OCI-LY3 (cell line): ENCODE measurements at regions not wholly inside any gene's neighbourhood (a gene's known extent, or its start where the extent isn't known, plus 50 kb on each side); places are given as distances from the start of the nearest gene placed in this dataset.
"Not testable (repeated sequence)": the region's sequence is repeated elsewhere in the genome, so short reads cannot be mapped to it uniquely, and the experiment has no call there.

Experiments used
- H2AFZ ChIP-seq: fragments of 200-600, 300-600 bp; shearing (Covaris generic); 2 replicates; pipeline ENCODE4 v1.6.0; 2014; ENCODE audit warnings: antibody characterized with exemption, low read depth, low read length
- H3K27ac ChIP-seq: fragments of 200-600, 300-600 bp; sonication (generic); 2 replicates; pipeline ENCODE4 v1.5.1; 2014; ENCODE audit warnings: mild to moderate bottlenecking, low read length, moderate library complexity, mixed read lengths
- H3K27me3 ChIP-seq: fragments of 200-600, 300-600 bp; sonication (generic); 2 replicates; pipeline ENCODE4 v1.6.1; 2014; ENCODE audit warnings: low read depth, low read length, mixed read lengths
- H3K36me3 ChIP-seq: fragments of 200-600, 300-600 bp; sonication (generic); replicated peaks from 2 replicates; pipeline ENCODE3; 2014; ENCODE audit warnings: low read depth, low read length, mixed read lengths
- H3K4me1 ChIP-seq: fragments of 300-600, 200-600 bp; sonication (generic); 2 replicates; pipeline ENCODE4 v1.6.1; 2014; ENCODE audit warnings: low read length, mixed read lengths
- H3K4me2 ChIP-seq: fragments of 200-600, 300-600 bp; sonication (generic); 2 replicates; pipeline ENCODE4 v1.6.1; 2014; ENCODE audit warnings: low read length, mixed read lengths
- H3K4me3 ChIP-seq: fragments of 300-600, 200-600 bp; sonication (generic); 2 replicates; pipeline ENCODE4 v1.5.1; 2014; ENCODE audit warnings: antibody characterized with exemption, mild to moderate bottlenecking, low read length, moderate library complexity
- H3K79me2 ChIP-seq: fragments of 300-600, 200-600 bp; shearing (Covaris generic); 2 replicates; pipeline ENCODE4 v1.6.1; 2014; ENCODE audit warnings: mild to moderate bottlenecking, low read length, mixed read lengths
- H3K9ac ChIP-seq: fragments of 300-600, 200-600 bp; shearing (Covaris generic); 2 replicates; pipeline ENCODE4 v1.6.0; 2014; ENCODE audit warnings: mild to moderate bottlenecking, low read length, moderate library complexity
- H3K9me3 ChIP-seq: fragments of 200-600, 300-600 bp; shearing (Covaris generic); 2 replicates; pipeline ENCODE4 v1.6.1; 2014; ENCODE audit warnings: low read length, mixed read lengths; ENCODE audit not compliant: insufficient read depth
- H4K20me1 ChIP-seq: fragments of 200-600, 300-600 bp; sonication (generic); 2 replicates; pipeline ENCODE4 v1.6.1; 2016; ENCODE audit warnings: low read length, mixed read lengths; ENCODE audit not compliant: insufficient read depth
- EZH2phosphoT487 ChIP-seq: fragments of 200-600 bp; shearing (Covaris generic); IDR thresholded peaks from 2 replicates; pipeline ENCODE4 v1.6.1; 2018; ENCODE audit warnings: antibody characterized with exemption, mixed run types, low read depth
- TF ChIP-seq, protein P1 (sequence below): fragments of 200-600, 300-600 bp; sonication (generic); IDR thresholded peaks from 2 replicates; pipeline ENCODE4 v1.5.1; 2014; ENCODE audit warnings: antibody characterized with exemption, low read length, low read depth

GRCh38 chr10:9103301-9103700, 1048.8 kb downstream of the GATA3 start:
- no peak for TF ChIP-seq EZH2phosphoT487
- Histone ChIP-seq H3K9ac (no peak overlapping the region), H3K9me3 (no peaks in the 10 kb centered on the region), H3K27ac (no peak overlapping the region), H3K27me3 (no peaks in the 10 kb centered on the region), H3K4me1 (no peaks in the 10 kb centered on the region), H2AFZ (no peak overlapping the region), H3K36me3 (no peaks in the 10 kb centered on the region), H3K79me2 (no peaks in the 10 kb centered on the region), H3K4me2 (no peak overlapping the region), H3K4me3 (no peak overlapping the region), H4K20me1 (no peaks in the 10 kb centered on the region)

DNA sequence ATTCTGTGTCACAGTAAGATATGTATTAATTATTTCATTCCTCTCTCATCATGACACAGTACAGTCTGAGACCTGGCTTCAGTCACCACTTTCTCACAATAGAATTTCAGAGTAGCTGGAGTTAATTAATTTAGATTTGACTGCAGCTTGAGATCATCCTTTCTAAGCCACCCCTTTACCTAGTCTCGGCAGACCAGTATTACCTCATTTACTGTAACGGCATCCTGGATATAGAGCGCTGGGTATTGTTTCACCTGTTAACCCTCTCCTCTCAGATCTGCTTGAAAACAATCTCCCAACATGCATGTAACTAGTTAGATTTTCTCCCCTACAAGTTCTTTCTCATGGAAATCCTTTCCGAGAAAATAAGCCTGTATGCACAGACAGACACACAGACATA, 1057.5 kb downstream of the GATA3 start:
- Histone ChIP-seq H3K4me1 (no peaks in the 10 kb centered on the region), H3K79me2 (no peaks in the 10 kb centered on the region)

GRCh38 chr10:9126728-9127127, 1072.2 kb downstream of the GATA3 start:
- Histone ChIP-seq H3K27me3 (no peaks in the 10 kb centered on the region), H3K36me3 (no peaks in the 10 kb centered on the region), H3K4me2 (no peak overlapping the region), H3K27ac (no peak overlapping the region), H3K79me2 (no peaks in the 10 kb centered on the region), H3K4me1 (no peaks in the 10 kb centered on the region), H3K4me3 (no peak overlapping the region), H3K9ac (no peak overlapping the region), H4K20me1 (no peaks in the 10 kb centered on the region), H3K9me3 (no peaks in the 10 kb centered on the region), H2AFZ (no peak overlapping the region)
- TF ChIP-seq, protein P1, sequence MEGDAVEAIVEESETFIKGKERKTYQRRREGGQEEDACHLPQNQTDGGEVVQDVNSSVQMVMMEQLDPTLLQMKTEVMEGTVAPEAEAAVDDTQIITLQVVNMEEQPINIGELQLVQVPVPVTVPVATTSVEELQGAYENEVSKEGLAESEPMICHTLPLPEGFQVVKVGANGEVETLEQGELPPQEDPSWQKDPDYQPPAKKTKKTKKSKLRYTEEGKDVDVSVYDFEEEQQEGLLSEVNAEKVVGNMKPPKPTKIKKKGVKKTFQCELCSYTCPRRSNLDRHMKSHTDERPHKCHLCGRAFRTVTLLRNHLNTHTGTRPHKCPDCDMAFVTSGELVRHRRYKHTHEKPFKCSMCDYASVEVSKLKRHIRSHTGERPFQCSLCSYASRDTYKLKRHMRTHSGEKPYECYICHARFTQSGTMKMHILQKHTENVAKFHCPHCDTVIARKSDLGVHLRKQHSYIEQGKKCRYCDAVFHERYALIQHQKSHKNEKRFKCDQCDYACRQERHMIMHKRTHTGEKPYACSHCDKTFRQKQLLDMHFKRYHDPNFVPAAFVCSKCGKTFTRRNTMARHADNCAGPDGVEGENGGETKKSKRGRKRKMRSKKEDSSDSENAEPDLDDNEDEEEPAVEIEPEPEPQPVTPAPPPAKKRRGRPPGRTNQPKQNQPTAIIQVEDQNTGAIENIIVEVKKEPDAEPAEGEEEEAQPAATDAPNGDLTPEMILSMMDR, result no peak
- TF ChIP-seq EZH2phosphoT487, result no peak

More for the DNA sequence above, 1057.5 kb downstream of the GATA3 start:
- Histone ChIP-seq H4K20me1 (no peaks in the 10 kb centered on the region), H3K36me3 (no peaks in the 10 kb centered on the region), H3K27me3 (no peaks in the 10 kb centered on the region), H3K9me3 (no peaks in the 10 kb centered on the region), H3K4me2 (no peak overlapping the region), H3K4me3 (no peak overlapping the region), H2AFZ (no peak overlapping the region), H3K27ac (no peak overlapping the region), H3K9ac (no peak overlapping the region)
- TF ChIP-seq, protein P1, result no peak
- no peak for TF ChIP-seq EZH2phosphoT487

GRCh38 chr10:9137368-9137767, 1082.9 kb downstream of the GATA3 start:
- no peak overlapping the region for H3K4me3 ChIP-seq
- no peaks in the 10 kb centered on the region for H3K79me2 ChIP-seq
- H3K4me2 ChIP-seq, result no peak overlapping the region
- no peaks in the 10 kb centered on the region for H4K20me1 ChIP-seq
- TF ChIP-seq, protein P1, result no peak
- TF ChIP-seq EZH2phosphoT487, result no peak
- H3K9ac ChIP-seq, result no peak overlapping the region
- H3K36me3 ChIP-seq, result no peaks in the 10 kb centered on the region
- H2AFZ ChIP-seq, result no peak overlapping the region
- H3K27me3 ChIP-seq, result no peaks in the 10 kb centered on the region
- no peak overlapping the region for H3K27ac ChIP-seq
- H3K9me3 ChIP-seq, result no peaks in the 10 kb centered on the region
- no peaks in the 10 kb centered on the region for H3K4me1 ChIP-seq

GRCh38 chr10:9138829-9139228, 1084.3 kb downstream of the GATA3 start:
- H3K79me2 ChIP-seq, H3K9me3 ChIP-seq, H3K27ac ChIP-seq, H3K4me1 ChIP-seq, H3K27me3 ChIP-seq, H2AFZ ChIP-seq, H3K4me3 ChIP-seq, H4K20me1 ChIP-seq, H3K9ac ChIP-seq, H3K36me3 ChIP-seq, H3K4me2 ChIP-seq: not testable (repeated sequence)
